ENCODE measurements at regions not wholly inside any gene's neighbourhood (a gene's known extent, or its start where the extent isn't known, plus 50 kb on each side); places are given as distances from the start of the nearest gene placed in this dataset.

- H3K4me1 ChIP-seq (ENCODE audit: insufficient read depth, poor library complexity, severe bottlenecking) = no peaks in the 10 kb centered on the region
- DNase-seq (ENCODE audit: low spot score) (no peak), ATAC-seq (ENCODE audit: low read depth) (no peak)
- TF ChIP-seq, protein P1, sequence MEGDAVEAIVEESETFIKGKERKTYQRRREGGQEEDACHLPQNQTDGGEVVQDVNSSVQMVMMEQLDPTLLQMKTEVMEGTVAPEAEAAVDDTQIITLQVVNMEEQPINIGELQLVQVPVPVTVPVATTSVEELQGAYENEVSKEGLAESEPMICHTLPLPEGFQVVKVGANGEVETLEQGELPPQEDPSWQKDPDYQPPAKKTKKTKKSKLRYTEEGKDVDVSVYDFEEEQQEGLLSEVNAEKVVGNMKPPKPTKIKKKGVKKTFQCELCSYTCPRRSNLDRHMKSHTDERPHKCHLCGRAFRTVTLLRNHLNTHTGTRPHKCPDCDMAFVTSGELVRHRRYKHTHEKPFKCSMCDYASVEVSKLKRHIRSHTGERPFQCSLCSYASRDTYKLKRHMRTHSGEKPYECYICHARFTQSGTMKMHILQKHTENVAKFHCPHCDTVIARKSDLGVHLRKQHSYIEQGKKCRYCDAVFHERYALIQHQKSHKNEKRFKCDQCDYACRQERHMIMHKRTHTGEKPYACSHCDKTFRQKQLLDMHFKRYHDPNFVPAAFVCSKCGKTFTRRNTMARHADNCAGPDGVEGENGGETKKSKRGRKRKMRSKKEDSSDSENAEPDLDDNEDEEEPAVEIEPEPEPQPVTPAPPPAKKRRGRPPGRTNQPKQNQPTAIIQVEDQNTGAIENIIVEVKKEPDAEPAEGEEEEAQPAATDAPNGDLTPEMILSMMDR (IDR thresholded peaks at IDR 0.05; ENCODE audit: poor library complexity, severe bottlenecking) = no peak
- H3K27me3 ChIP-seq (ENCODE audit: insufficient read depth, poor library complexity, severe bottlenecking) = no peaks in the 10 kb centered on the region
- H3K36me3 ChIP-seq (ENCODE audit: low read depth) = no peaks in the 10 kb centered on the region
- H3K4me3 ChIP-seq (ENCODE audit: severe bottlenecking) = no peak overlapping the region
- H3K27ac ChIP-seq (ENCODE audit: poor library complexity, severe bottlenecking) = no peak overlapping the region
- peaks cover under 1% of the 10 kb centered on the region for H3K9me3 ChIP-seq (ENCODE audit: severe bottlenecking)
Measured at GRCh38 chr6:55652429-55652828, 73.4 kb upstream of the HMGCLL1 start.

GRCh38 chr6:55651015-55651414 is 72.0 kb upstream of the HMGCLL1 start:
- Histone ChIP-seq H3K27me3 (ENCODE audit: insufficient read depth, poor library complexity, severe bottlenecking) (no peaks in the 10 kb centered on the region), H3K9me3 (ENCODE audit: severe bottlenecking) (no peaks in the 10 kb centered on the region), H3K27ac (ENCODE audit: poor library complexity, severe bottlenecking) (no peak overlapping the region), H3K4me3 (ENCODE audit: severe bottlenecking) (no peak overlapping the region), H3K36me3 (ENCODE audit: low read depth) (no peaks in the 10 kb centered on the region), H3K4me1 (ENCODE audit: insufficient read depth, poor library complexity, severe bottlenecking) (no peaks in the 10 kb centered on the region)
- ATAC-seq (ENCODE audit: low read depth) (no peak), DNase-seq (ENCODE audit: low spot score) (no peak)
- TF ChIP-seq, protein P1 (IDR thresholded peaks at IDR 0.05; ENCODE audit: poor library complexity, severe bottlenecking) = no peak

DNA sequence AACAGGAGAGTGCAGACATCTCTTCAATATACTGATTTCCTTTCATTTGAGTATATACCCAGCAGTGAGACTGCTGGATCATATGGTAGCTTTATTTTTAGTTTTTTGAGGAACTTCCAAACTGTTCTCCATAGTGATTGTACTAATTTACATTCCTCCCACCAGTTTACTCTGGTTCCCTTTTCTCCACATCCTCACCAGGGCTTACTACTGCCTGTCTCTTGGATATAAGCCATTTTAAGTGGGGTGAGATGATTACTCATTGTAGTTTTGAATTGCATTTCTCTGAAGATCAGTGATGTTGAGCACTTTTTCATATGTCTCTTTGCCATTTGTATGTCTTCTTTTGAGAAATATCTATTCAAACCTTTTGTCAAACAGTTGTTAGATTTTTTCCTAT is 64.9 kb upstream of the HMGCLL1 start:
- Histone ChIP-seq H3K36me3 (ENCODE audit: low read depth) (no peaks in the 10 kb centered on the region), H3K27me3 (ENCODE audit: insufficient read depth, poor library complexity, severe bottlenecking) (no peaks in the 10 kb centered on the region), H3K4me1 (ENCODE audit: insufficient read depth, poor library complexity, severe bottlenecking) (no peaks in the 10 kb centered on the region), H3K27ac (ENCODE audit: poor library complexity, severe bottlenecking) (no peak overlapping the region), H3K4me3 (ENCODE audit: severe bottlenecking) (no peak overlapping the region), H3K9me3 (ENCODE audit: severe bottlenecking) (no peaks in the 10 kb centered on the region)
- DNase-seq (ENCODE audit: low spot score) (no peak), ATAC-seq (ENCODE audit: low read depth) (no peak)
- TF ChIP-seq, protein P1 (IDR thresholded peaks at IDR 0.05; ENCODE audit: poor library complexity, severe bottlenecking) = no peak

DNA sequence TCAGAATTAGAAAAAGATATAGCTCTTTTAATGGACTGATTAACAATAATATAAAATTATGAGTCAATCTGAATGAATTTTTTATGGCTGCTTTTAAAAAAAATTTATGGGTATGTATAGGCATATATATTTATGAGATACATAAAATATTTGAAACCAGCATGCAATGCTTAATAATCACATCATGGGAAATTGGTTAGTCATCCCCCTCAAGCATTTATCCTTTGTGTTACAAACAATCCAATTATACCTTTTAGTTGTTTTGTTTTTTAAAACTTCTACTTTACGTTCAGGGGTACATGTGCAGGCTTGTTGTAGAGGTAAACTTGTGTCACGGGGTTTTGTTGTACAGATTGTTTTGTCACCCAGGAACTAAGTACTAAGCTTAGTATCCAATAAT is 63.4 kb upstream of the HMGCLL1 start:
- Histone ChIP-seq H3K4me1 (ENCODE audit: insufficient read depth, poor library complexity, severe bottlenecking) (no peaks in the 10 kb centered on the region), H3K36me3 (ENCODE audit: low read depth) (no peaks in the 10 kb centered on the region), H3K9me3 (ENCODE audit: severe bottlenecking) (no peaks in the 10 kb centered on the region), H3K4me3 (ENCODE audit: severe bottlenecking) (no peak overlapping the region), H3K27ac (ENCODE audit: poor library complexity, severe bottlenecking) (no peak overlapping the region), H3K27me3 (ENCODE audit: insufficient read depth, poor library complexity, severe bottlenecking) (no peaks in the 10 kb centered on the region)
- no peak for ATAC-seq (ENCODE audit: low read depth)
- TF ChIP-seq, protein P1 (IDR thresholded peaks at IDR 0.05; ENCODE audit: poor library complexity, severe bottlenecking) = no peak
- DNase-seq (ENCODE audit: low spot score) = no peak

- ATAC-seq (ENCODE audit: low read depth) (peak; percentile 98), DNase-seq (ENCODE audit: low spot score) (no peak)
- no peaks in the 10 kb centered on the region for H3K9me3 ChIP-seq (ENCODE audit: severe bottlenecking)
- H3K27ac ChIP-seq (ENCODE audit: poor library complexity, severe bottlenecking) = peak overlapping the region; percentile 65
- TF ChIP-seq, protein P1 (IDR thresholded peaks at IDR 0.05; ENCODE audit: poor library complexity, severe bottlenecking) = no peak
- H3K4me3 ChIP-seq (ENCODE audit: severe bottlenecking) = no peak overlapping the region
- no peaks in the 10 kb centered on the region for H3K36me3 ChIP-seq (ENCODE audit: low read depth)
- peaks cover 21% of the 10 kb centered on the region for H3K4me1 ChIP-seq (ENCODE audit: insufficient read depth, poor library complexity, severe bottlenecking)
- no peaks in the 10 kb centered on the region for H3K27me3 ChIP-seq (ENCODE audit: insufficient read depth, poor library complexity, severe bottlenecking)
Measured at GRCh38 chr6:55636406-55637102, 57.6 kb upstream of the HMGCLL1 start.
